BJ (cell line): ENCODE measurements at regions not wholly inside any gene's neighbourhood (a gene's known extent, or its start where the extent isn't known, plus 50 kb on each side); places are given as distances from the start of the nearest gene placed in this dataset.

Source experiments
- CTCF ChIA-PET: fragments of 350-600 bp; formaldehyde crosslinking; extraction: SDS; loops from one replicate; lab custom pipeline; 2021; ENCODE audit warnings: antibody characterized with exemption, inconsistent platforms; lab: Yijun Ruan, JAX
- POLR2A ChIA-PET: fragments of 300-600 bp; sonication (Branson Sonifier 250); formaldehyde crosslinking; extraction: SDS; loops from one replicate; lab custom pipeline; 2021; ENCODE audit warnings: antibody characterized with exemption; lab: Charles Lee
- DNase-seq: peaks from one replicate; pipeline ENCODE4 v3.0.0-alpha.2; 2011; ENCODE audit warnings: low read depth
- H3K27me3 ChIP-seq: 2 replicates; pipeline ENCODE4 v1.6.0; 2011; ENCODE audit warnings: low read length; ENCODE audit not compliant: control insufficient read depth, insufficient read depth
- H3K36me3 ChIP-seq: 2 replicates; pipeline ENCODE4 v1.5.1; 2011; ENCODE audit warnings: low read length; ENCODE audit not compliant: control insufficient read depth, insufficient read depth
- H3K4me3 ChIP-seq: 2 replicates; pipeline ENCODE4 v1.5.1; 2011; ENCODE audit warnings: low read depth, mild to moderate bottlenecking, control low read depth, low read length
- CTCF ChIP-seq: IDR thresholded peaks from 2 replicates; pipeline ENCODE4 v1.5.1; 2011; ENCODE audit warnings: low read depth, mild to moderate bottlenecking, control low read depth, inconsistent platforms, low read length, moderate library complexity; ENCODE audit not compliant: insufficient read depth

- no peak for DNase-seq
- no peaks in the 10 kb centered on the region for H3K36me3 ChIP-seq
- no peak for TF ChIP-seq CTCF
- no peaks in the 10 kb centered on the region for H3K27me3 ChIP-seq
- POLR2A ChIA-PET: no interaction called here
- CTCF ChIA-PET: interaction anchor here (1.3 to 1.4 kb wide), 2 partner anchors 9 to 270 kb away, joined by 3 to 4 read pairs; no protein-coding TSS in a partner anchor
- no peak overlapping the region for H3K4me3 ChIP-seq
These were observed 55.1 kb upstream of the ZPBP start for GRCh38 chr7:50147951-50148808.

DNA sequence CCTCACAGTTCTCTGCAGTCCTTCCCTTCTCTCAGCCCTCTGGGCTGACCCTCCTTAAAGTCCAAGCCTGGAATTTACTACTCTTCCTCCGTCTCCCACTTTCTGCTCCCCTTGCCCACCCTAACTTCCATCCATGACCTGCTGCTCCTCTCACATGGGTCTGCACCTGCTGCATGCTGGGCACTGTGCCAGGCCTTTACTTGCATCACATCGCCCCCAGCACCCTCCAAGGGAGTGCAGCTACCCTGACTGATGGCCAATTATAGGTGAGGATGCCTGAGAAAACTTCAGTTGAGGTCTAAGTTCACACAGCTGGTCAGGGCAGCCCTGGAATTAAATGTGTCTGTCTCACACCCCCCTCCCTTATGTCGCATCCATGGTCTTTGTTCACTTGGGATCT, 53.6 kb upstream of the ZPBP start:
- POLR2A ChIA-PET: no interaction called here

DNA sequence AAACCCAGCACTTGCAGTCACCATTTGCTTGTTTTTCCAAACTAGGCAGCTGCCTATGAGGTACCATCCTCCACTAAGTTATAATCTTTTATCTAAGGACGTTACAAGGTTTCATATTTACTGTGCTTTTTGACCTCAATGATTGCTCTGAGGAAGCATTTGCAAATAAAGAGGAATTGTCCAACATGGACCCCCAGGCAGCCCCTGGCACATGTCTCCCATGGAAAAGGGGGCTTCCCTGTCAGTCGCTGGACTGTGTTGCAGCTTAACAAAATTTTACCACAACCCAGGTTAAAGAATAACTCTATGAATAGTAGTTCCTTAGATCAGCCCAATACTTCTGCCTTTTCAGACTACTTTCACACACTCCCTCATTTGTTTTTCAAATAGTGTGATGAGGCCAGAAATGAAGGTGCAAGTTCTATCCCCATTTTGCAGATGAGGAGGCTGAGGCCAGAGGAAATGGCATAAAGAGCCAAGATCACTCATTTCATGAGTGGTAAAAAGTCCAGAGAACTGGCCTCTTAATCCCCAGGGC, 52.8 kb upstream of the ZPBP start:
- no peak for TF ChIP-seq CTCF
- no peak for DNase-seq
- H3K4me3 ChIP-seq: no peak overlapping the region
- ChIA-PET CTCF (interaction anchor here (0.6 kb wide), 3 partner anchors 10 to 1013 kb away, joined by 3 to 4 read pairs (median 3); no protein-coding TSS in a partner anchor), POLR2A (no interaction called here)
- H3K27me3 ChIP-seq: no peaks in the 10 kb centered on the region
- H3K36me3 ChIP-seq: no peaks in the 10 kb centered on the region

More for the DNA sequence above, 53.6 kb upstream of the ZPBP start:
- Histone ChIP-seq H3K27me3 (no peaks in the 10 kb centered on the region), H3K36me3 (no peaks in the 10 kb centered on the region), H3K4me3 (no peak overlapping the region)
- no peak for DNase-seq
- CTCF ChIA-PET: interaction anchor here (1.2 kb wide), 1 partner anchor 1014 kb away, joined by 5 read pairs; no protein-coding TSS in a partner anchor
- TF ChIP-seq CTCF: no peak

DNA sequence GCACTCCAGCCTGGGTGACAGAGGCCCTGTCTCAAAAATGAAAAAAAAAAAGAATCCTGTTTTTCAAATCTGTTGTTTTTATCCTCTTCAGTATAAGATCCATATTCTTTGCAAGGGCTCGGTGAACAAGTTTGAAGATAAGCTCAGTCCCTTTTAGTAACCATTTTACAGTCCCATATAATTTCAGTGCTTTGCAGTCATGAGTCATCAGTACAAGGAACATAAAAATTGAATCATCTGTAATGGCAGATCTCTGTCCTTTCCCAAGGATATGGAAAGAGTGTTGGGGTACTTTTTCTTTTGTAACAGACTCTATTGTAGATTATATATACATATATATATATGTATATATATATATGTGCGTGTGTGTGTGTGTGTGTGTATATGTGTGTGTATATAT, 52.2 kb upstream of the ZPBP start:
- no peak for TF ChIP-seq CTCF
- ChIA-PET CTCF (interaction anchor here (0.6 kb wide), 2 partner anchors 9 to 268 kb away, joined by 3 read pairs; no protein-coding TSS in a partner anchor), POLR2A (no interaction called here)
- no peak for DNase-seq
- Histone ChIP-seq H3K27me3 (no peaks in the 10 kb centered on the region), H3K36me3 (no peaks in the 10 kb centered on the region), H3K4me3 (no peak overlapping the region)
